ENCODE measurements at regions not wholly inside any gene's neighbourhood (a gene's known extent, or its start where the extent isn't known, plus 50 kb on each side); places are given as distances from the start of the nearest gene placed in this dataset.
A peak's percentile ranks its signal among the peaks of the same experiment; 100 is the strongest.

GRCh38 chr18:61608316-61608715, 275.1 kb downstream of the CDH20 start:
- H3K27ac Mint-ChIP-seq (ENCODE audit: unreplicated experiment), result no peak overlapping the region

GRCh38 chr18:61607867-61608266, 274.6 kb downstream of the CDH20 start:
- H3K4me1 Mint-ChIP-seq (ENCODE audit: unreplicated experiment), result peaks cover 51% of the 10 kb centered on the region
- peak overlapping the region; percentile 62 for H3K27ac Mint-ChIP-seq (ENCODE audit: unreplicated experiment)

More at GRCh38 chr18:61608316-61608715, 275.1 kb downstream of the CDH20 start:
- Mint-ChIP-seq H3K4me1 (ENCODE audit: unreplicated experiment) (peaks cover 47% of the 10 kb centered on the region), H3K9me3 (ENCODE audit: unreplicated experiment) (peaks cover 4% of the 10 kb centered on the region), H3K36me3 (ENCODE audit: unreplicated experiment) (peaks cover 6% of the 10 kb centered on the region), H3K27me3 (ENCODE audit: unreplicated experiment) (no peaks in the 10 kb centered on the region), H3K4me3 (ENCODE audit: unreplicated experiment) (no peak overlapping the region)
- no peak for DNase-seq (ENCODE audit: extremely low spot score, unreplicated experiment)
- TF ChIP-seq, protein P1, sequence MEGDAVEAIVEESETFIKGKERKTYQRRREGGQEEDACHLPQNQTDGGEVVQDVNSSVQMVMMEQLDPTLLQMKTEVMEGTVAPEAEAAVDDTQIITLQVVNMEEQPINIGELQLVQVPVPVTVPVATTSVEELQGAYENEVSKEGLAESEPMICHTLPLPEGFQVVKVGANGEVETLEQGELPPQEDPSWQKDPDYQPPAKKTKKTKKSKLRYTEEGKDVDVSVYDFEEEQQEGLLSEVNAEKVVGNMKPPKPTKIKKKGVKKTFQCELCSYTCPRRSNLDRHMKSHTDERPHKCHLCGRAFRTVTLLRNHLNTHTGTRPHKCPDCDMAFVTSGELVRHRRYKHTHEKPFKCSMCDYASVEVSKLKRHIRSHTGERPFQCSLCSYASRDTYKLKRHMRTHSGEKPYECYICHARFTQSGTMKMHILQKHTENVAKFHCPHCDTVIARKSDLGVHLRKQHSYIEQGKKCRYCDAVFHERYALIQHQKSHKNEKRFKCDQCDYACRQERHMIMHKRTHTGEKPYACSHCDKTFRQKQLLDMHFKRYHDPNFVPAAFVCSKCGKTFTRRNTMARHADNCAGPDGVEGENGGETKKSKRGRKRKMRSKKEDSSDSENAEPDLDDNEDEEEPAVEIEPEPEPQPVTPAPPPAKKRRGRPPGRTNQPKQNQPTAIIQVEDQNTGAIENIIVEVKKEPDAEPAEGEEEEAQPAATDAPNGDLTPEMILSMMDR (IDR thresholded peaks at IDR 0.05), result no peak

DNA sequence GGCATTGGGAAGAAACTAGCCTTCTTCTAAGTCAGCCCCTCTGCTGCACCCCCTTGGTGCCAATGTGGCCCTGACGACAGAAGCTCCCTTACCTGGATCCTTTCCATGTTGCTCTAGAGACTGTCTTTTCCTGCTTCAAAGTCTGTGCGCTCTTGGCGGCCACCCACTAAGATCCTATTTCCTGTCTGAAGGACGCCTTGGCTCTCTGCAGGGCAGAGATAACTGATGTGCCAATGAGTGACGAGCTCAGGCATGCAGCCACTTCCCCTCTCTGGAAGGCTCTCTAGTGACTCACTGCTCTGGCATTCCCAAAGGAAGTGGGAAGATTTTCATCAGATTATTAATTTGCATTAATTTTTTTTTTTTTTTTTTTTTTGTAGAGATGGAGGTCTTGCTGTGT, 273.5 kb downstream of the CDH20 start:
- TF ChIP-seq, protein P1 (IDR thresholded peaks at IDR 0.05), result no peak
- DNase-seq (ENCODE audit: extremely low spot score, unreplicated experiment), result peak; percentile 84
- Mint-ChIP-seq H3K27ac (ENCODE audit: unreplicated experiment) (peak overlapping the region; percentile 95), H3K4me3 (ENCODE audit: unreplicated experiment) (peak overlapping the region; percentile 75), H3K36me3 (ENCODE audit: unreplicated experiment) (peaks cover 9% of the 10 kb centered on the region), H3K27me3 (ENCODE audit: unreplicated experiment) (no peaks in the 10 kb centered on the region), H3K4me1 (ENCODE audit: unreplicated experiment) (peaks cover 60% of the 10 kb centered on the region), H3K9me3 (ENCODE audit: unreplicated experiment) (peaks cover 4% of the 10 kb centered on the region)

More at GRCh38 chr18:61607867-61608266, 274.6 kb downstream of the CDH20 start:
- H3K4me3 Mint-ChIP-seq (ENCODE audit: unreplicated experiment), result no peak overlapping the region
- H3K27me3 Mint-ChIP-seq (ENCODE audit: unreplicated experiment), result no peaks in the 10 kb centered on the region
- TF ChIP-seq, protein P1 (IDR thresholded peaks at IDR 0.05), result no peak
- H3K9me3 Mint-ChIP-seq (ENCODE audit: unreplicated experiment), result peaks cover 4% of the 10 kb centered on the region
- no peak for DNase-seq (ENCODE audit: extremely low spot score, unreplicated experiment)
- H3K36me3 Mint-ChIP-seq (ENCODE audit: unreplicated experiment), result peaks cover 9% of the 10 kb centered on the region

DNA sequence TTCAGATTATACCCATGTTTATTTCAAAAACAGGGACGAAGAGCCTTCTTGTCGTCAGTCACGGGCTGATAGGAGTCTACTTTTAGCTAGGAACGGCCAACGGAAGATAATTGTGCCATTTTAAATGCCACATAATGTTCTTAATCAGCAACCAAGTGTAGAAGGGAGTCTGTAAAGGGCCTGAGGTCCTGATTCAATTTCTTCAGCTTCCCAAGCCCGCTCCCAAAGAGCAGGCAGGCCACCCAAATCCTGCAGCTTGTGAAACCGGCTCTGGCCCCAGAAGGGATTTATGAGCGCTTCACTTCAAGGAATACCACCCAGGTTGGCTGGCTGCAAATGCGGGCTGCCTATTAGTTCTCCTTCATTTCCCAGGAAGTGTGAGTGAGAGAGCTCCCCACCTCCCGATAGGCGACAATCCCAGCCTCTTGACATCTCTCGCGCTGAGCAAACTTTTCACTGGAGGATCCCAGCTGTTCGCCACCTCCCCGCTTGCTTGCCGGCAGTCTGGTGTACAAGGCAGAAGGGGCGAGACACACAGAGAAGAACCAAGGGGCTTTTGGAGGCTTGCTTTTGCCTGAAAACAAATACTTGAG, 272.9 kb downstream of the CDH20 start:
- DNase-seq (ENCODE audit: extremely low spot score, unreplicated experiment), result no peak
- H3K4me1 Mint-ChIP-seq (ENCODE audit: unreplicated experiment), result peaks cover 61% of the 10 kb centered on the region
- peak overlapping the region; percentile 75 for H3K4me3 Mint-ChIP-seq (ENCODE audit: unreplicated experiment)

DNA sequence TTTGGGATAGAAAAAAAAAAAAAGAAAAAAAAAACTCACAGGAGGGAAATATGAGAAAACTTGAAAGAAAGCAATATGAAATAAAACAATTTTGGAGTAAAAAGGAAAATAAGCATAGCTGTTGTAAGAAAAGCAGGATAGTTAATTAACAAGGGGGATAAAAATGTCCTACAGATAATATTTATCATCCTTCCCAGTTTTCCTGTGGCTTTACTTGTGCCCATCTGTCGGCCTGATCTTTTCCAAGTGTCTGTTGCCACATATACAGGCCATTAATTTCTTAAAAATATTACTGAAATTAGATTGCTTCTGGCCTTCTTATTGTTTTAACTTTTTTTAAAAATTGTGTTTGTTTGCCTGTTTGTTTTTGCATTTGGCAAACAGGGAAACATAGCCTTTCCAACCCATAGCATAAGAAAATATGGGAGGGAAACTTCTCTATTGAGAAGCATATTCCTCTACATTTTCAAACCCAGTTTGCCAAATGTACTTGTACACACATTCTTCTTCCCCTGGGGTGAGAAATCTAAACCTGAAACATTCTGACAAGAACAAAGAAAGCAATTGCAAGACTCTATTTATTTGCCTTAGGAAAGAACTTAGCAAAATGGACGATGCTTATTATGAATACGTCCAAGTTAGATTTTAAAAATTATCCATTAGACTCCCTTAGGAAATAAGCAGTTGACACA, 272.3 kb downstream of the CDH20 start:
- Mint-ChIP-seq H3K27ac (ENCODE audit: unreplicated experiment) (peak overlapping the region; percentile 95), H3K4me3 (ENCODE audit: unreplicated experiment) (peak overlapping the region; percentile 75), H3K36me3 (ENCODE audit: unreplicated experiment) (peaks cover 9% of the 10 kb centered on the region), H3K9me3 (ENCODE audit: unreplicated experiment) (peaks cover 4% of the 10 kb centered on the region), H3K27me3 (ENCODE audit: unreplicated experiment) (no peaks in the 10 kb centered on the region), H3K4me1 (ENCODE audit: unreplicated experiment) (peaks cover 62% of the 10 kb centered on the region)
- TF ChIP-seq, protein P1 (IDR thresholded peaks at IDR 0.05), result no peak
- no peak for DNase-seq (ENCODE audit: extremely low spot score, unreplicated experiment)

More for the DNA sequence above, 272.9 kb downstream of the CDH20 start:
- Mint-ChIP-seq H3K27me3 (ENCODE audit: unreplicated experiment) (no peaks in the 10 kb centered on the region), H3K27ac (ENCODE audit: unreplicated experiment) (peak overlapping the region; percentile 95), H3K36me3 (ENCODE audit: unreplicated experiment) (peaks cover 9% of the 10 kb centered on the region), H3K9me3 (ENCODE audit: unreplicated experiment) (peaks cover 4% of the 10 kb centered on the region)
- TF ChIP-seq, protein P1 (IDR thresholded peaks at IDR 0.05), result no peak

Measured in osteocyte (in vitro differentiated cells).